GM19438 (cell line): ENCODE measurements at regions not wholly inside any gene's neighbourhood (a gene's known extent, or its start where the extent isn't known, plus 50 kb on each side); places are given as distances from the start of the nearest gene placed in this dataset.
"Not testable (repeated sequence)": the region's sequence is repeated elsewhere in the genome, so short reads cannot be mapped to it uniquely, and the experiment has no call there.

Source experiments
- ATAC-seq: cut with Tn5 transposase; IDR thresholded peaks from one replicate; pipeline ENCODE4 v1.9.1; 2021; ENCODE audit warnings: low read depth; ENCODE audit not compliant: unreplicated experiment

- no peak for ATAC-seq
These were observed 175.4 kb downstream of the CDC14C start for GRCh38 chr7:49099587-49100326.

- ATAC-seq: not testable (repeated sequence)
These were observed 176.8 kb downstream of the CDC14C start for GRCh38 chr7:49100908-49101740.

GRCh38 chr7:49102411-49102810 lies 178.1 kb downstream of the CDC14C start:
- ATAC-seq: no peak

- ATAC-seq: no peak
These were observed 187.4 kb downstream of the CDC14C start for GRCh38 chr7:49111706-49112105.

GRCh38 chr7:49112222-49112621 lies 187.9 kb downstream of the CDC14C start:
- ATAC-seq: no peak

- no peak for ATAC-seq
These were observed 188.3 kb downstream of the CDC14C start for GRCh38 chr7:49112647-49113046.

- ATAC-seq: no peak
These were observed 195.4 kb downstream of the CDC14C start for GRCh38 chr7:49119706-49120105.

- ATAC-seq: no peak
These were observed 200.9 kb downstream of the CDC14C start for GRCh38 chr7:49125246-49125645.

- ATAC-seq: no peak
These were observed 203.1 kb downstream of the CDC14C start for GRCh38 chr7:49127359-49127913.

- no peak for ATAC-seq
These were observed 213.6 kb downstream of the CDC14C start for GRCh38 chr7:49137978-49138377.

GRCh38 chr7:49150486-49150885 lies 226.1 kb downstream of the CDC14C start:
- no peak for ATAC-seq

GRCh38 chr7:49151146-49151545 lies 226.8 kb downstream of the CDC14C start:
- no peak for ATAC-seq

GRCh38 chr7:49158321-49158720 lies 234.0 kb downstream of the CDC14C start:
- ATAC-seq: no peak

- ATAC-seq: no peak
These were observed 235.2 kb downstream of the CDC14C start for GRCh38 chr7:49159536-49159935.

GRCh38 chr7:49166441-49166840 lies 242.1 kb downstream of the CDC14C start:
- no peak for ATAC-seq

GRCh38 chr7:49172639-49173038 lies 248.3 kb downstream of the CDC14C start:
- no peak for ATAC-seq

GRCh38 chr7:49174396-49174795 lies 250.0 kb downstream of the CDC14C start:
- no peak for ATAC-seq

GRCh38 chr7:49187543-49188268 lies 263.4 kb downstream of the CDC14C start:
- ATAC-seq: no peak

GRCh38 chr7:49228426-49229098 lies 304.2 kb downstream of the CDC14C start:
- no peak for ATAC-seq

GRCh38 chr7:49229246-49229645 lies 304.9 kb downstream of the CDC14C start:
- ATAC-seq: no peak
